GM12891 (cell line): ENCODE measurements at regions not wholly inside any gene's neighbourhood (a gene's known extent, or its start where the extent isn't known, plus 50 kb on each side); places are given as distances from the start of the nearest gene placed in this dataset.

Experiments
- DNase-seq: peaks from one replicate; pipeline ENCODE4 v3.0.0; 2011; ENCODE audit warnings: low spot score; ENCODE audit not compliant: insufficient read length
- FAIRE-seq: peaks from 2 replicates; lab custom pipeline; 2011; peaks lifted over from hg19 to GRCh38; lab: Jason Lieb, UNC
- PAX5 ChIP-seq: IDR thresholded peaks from 2 replicates; pipeline ENCODE4 v1.6.1; 2011; ENCODE audit warnings: low read length, moderate library complexity, mild to moderate bottlenecking; ENCODE audit not compliant: insufficient read depth, severe bottlenecking
- POLR2A ChIP-seq: IDR thresholded peaks from 2 replicates; pipeline ENCODE4 v1.6.1; 2011; ENCODE audit warnings: low read depth, low read length, control low read depth
- POLR2AphosphoS5 ChIP-seq: IDR thresholded peaks from 2 replicates; pipeline ENCODE4 v1.6.1; 2011; ENCODE audit warnings: low read depth, low read length, control low read depth
- POU2F2 ChIP-seq: IDR thresholded peaks from 2 replicates; pipeline ENCODE4 v1.6.1; 2011; ENCODE audit warnings: low read depth, mild to moderate bottlenecking, control low read depth, low read length, moderate library complexity
- SPI1 ChIP-seq: IDR thresholded peaks from 2 replicates; pipeline ENCODE4 v1.6.1; 2011; ENCODE audit warnings: low read depth, low read length, control low read depth
- TAF1 ChIP-seq: IDR thresholded peaks from 2 replicates; pipeline ENCODE4 v1.6.1; 2011; ENCODE audit warnings: low read depth, low read length, control low read depth

DNA sequence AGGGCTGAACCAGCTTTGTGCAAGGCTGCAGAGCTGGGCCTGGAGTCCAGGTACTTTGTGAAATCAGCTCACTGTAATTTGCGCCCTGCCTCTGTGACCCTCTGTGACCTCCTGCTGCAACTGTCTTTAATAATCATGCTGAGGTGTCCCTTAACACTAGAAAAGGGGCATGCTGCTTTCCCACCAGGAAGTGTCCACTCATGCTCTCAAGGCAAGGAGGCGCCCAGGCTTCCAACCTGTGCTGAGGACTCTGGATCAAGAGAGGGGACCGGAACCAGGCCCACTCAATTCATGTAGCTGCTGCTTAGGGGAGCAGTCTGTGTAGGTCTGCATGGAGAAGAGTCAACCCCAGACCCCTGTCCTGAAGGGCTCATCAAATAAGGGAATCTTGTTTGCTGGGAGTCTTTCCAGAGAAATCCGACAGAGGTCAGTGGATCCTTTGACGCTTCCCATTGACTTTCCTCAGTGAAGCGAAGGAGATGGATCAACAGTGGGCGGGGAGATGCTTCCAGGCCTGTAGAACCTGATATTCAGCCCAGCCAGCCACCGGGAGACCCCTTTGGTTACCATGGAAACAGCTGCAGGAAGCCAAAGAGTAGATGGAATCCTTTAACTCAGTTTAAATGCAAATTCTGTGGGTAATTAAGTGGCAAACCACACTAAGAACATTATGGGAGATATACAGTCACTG is 945.9 kb downstream of the GRID1 start:
- FAIRE-seq, result no peak
- no peak for DNase-seq
- TF ChIP-seq SPI1 (no peak), POLR2A (no peak), POLR2AphosphoS5 (no peak), PAX5 (no peak), POU2F2 (no peak), TAF1 (no peak)

DNA sequence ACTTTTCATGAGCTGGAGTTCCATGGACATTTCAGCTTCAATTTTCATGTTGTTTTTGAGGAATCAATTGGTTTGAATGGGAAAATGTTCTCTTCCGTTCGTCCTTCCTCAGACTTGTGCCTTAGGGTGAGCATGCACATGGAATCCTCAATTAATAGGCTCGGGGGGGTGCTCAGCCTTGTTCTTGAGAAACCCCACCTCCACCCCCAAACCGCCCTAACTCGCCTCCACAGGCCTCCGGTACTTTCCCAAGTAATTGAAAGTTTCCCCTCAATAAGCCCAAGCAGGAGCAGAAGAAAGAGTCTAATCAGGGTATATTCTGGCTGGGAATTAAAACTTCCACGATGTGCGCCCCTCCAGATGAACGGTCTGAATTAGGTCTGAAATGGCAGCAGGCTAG is 945.2 kb downstream of the GRID1 start:
- no peak for DNase-seq
- TF ChIP-seq TAF1 (no peak), POLR2AphosphoS5 (no peak), PAX5 (no peak), POU2F2 (no peak), POLR2A (no peak), SPI1 (no peak)
- no peak for FAIRE-seq

DNA sequence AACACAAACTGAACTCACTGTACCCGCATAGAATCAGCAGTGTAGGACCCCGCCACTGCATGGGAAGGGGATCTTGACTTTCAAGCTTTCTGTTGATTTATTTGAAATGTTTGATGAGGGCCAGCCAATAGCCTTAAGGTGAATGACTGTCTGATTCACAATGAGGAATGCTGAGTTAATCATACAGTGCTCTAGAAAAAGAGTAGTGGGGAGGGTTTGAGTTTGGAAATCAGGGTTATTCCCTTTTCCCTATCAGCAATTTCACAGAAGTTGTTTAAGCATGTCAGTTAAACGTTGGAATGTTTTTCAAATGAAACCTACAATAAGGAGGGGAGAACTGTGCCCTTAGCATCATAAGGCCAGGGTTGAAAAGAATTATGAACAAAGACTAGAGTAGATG is 937.5 kb downstream of the GRID1 start:
- TF ChIP-seq PAX5 (no peak), POLR2AphosphoS5 (no peak), POLR2A (no peak), POU2F2 (no peak), TAF1 (no peak), SPI1 (no peak)
- DNase-seq (no peak), FAIRE-seq (no peak)

DNA sequence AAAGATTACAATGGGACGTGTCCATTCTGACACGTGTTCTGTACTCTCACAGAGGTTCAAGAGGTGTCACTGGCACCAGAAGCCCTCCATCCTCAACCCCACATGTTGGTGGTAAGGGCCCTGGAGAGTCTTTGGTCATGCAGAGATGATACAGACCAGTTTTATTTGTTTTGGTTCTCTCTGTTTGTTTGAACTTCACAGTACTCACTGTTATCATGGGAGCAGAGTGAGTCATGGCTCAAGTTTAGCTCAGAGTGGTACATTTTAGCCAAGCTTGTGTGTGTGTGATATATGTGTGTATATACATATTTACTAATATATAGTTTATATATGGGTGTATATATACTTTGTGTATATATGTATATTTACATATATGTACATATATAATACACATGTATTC is 935.6 kb downstream of the GRID1 start:
- TF ChIP-seq SPI1 (no peak), PAX5 (no peak), POLR2AphosphoS5 (no peak), TAF1 (no peak), POU2F2 (no peak), POLR2A (no peak)
- no peak for FAIRE-seq
- DNase-seq, result no peak

DNA sequence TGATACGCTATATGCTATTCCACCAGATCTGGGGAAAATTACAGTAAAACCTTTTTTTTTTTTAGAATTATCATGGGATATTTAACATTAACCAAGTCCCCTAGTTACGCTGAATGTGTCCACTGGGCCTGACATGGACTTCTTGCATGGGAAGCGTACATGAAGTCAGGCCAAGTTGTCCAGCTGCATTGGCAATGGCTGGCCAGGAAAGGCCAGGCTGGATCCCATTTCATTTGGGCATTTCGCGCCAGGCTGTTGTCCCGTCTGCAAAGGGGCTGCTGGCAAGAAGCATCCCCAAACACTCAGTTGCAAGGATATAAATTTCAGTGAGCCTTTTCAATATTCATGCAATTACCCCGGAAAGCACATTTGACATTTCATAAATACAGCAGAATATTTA is 933.3 kb downstream of the GRID1 start:
- DNase-seq, result no peak
- no peak for FAIRE-seq
- TF ChIP-seq POU2F2 (no peak), POLR2AphosphoS5 (no peak), PAX5 (no peak)

DNA sequence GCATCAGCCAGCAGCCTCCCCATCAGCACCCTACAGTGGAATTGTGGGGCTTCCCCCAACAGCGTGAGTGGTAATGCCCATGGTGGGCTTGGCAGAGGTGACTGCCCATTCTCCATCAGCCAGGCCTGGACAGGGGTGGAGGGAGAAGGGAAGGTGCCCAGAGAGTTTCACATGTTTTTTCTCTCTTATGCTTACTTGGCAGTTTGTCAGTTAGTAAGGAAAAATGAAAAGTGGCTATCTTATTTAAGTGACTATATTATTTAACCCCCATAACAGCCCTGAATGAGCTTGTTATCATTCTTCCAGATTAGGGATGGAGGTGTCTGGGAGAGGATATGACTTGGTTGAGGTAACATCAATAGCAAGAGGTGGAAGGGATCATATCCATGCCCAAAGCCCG is 921.7 kb downstream of the GRID1 start:
- DNase-seq (no peak), FAIRE-seq (no peak)
- TF ChIP-seq SPI1 (no peak), POU2F2 (no peak)

DNA sequence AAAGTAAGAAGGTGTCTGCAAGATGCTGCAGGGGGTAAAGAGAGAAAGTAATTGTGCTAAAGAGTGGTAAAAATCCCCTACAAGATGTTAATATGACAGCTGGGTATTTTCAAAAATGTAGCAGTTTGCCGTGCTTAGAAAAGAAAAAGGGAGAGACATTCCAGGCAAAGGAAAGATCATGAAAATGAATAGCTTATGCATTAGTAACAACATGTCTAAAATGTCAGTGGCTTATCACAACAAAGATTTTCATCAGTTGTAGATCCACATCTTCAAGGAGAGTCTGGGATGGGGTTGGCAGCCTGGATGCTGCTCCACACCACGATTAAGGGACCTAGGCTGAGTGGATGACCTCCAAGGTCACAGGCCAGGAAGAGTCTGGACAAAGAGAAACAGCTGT is 920.9 kb downstream of the GRID1 start:
- TF ChIP-seq POLR2A (no peak), PAX5 (no peak), POU2F2 (no peak), SPI1 (no peak), TAF1 (no peak), POLR2AphosphoS5 (no peak)
- no peak for FAIRE-seq
- DNase-seq, result no peak

DNA sequence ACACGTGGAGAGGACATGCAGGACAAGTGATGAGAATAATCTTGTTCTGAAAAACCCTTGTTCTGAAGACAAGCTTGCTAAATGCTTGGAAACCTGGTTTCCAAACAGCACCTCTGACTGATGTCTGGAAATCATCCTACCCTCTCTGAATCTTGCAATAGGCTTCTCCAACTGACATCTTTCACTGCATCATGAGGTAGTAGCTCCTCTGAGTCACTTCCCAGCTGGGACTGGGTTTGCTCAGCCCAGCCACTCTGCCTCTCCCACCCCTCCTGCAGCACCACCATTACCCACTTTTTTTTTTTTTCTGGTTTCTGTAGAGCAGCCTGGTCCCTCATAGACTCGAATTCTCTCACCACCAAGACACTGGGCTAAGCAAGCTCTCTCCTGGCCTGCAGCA is 919.8 kb downstream of the GRID1 start:
- no peak for TF ChIP-seq POU2F2
- no peak for TF ChIP-seq SPI1
- no peak for TF ChIP-seq TAF1
- TF ChIP-seq PAX5, result no peak
- TF ChIP-seq POLR2AphosphoS5, result no peak
- FAIRE-seq (no peak), DNase-seq (no peak)

DNA sequence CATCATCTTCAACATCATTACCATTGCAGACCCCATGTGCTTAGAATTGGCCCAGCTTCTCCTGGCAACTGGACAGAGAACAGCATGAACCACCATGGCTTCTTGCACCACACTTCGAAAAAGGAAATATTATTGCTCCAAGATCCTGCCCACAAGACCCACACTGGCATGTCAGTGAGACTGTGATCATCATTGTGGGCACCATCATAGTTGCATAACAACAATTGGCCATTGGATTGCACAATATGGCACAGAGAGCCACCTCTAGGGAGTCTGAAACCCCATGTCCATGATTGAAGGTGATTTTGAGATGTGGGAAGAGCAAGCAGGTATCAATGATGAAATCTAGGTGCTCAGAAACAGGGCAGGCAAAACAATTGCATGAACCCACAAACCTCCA is 918.9 kb downstream of the GRID1 start:
- DNase-seq, result no peak
- FAIRE-seq, result no peak

DNA sequence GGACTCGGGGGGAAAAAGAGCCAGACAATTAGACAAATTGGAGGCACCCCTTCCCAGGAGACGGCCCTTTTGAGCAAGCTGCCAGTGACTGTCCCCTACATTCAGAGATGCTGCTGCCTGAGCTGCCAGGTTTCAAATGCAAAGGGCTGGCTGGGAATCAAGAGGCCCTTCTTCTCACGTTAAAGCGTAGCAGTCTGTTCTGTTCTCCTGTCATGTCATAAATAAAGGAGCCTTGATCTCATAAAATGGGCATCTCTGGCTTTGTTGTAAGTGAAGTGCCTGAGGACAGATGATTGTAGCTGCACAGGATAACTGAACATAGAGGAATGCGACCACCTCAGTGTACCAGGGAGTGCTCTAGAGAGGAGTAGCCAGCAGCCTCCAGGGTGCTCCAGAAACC is 917.9 kb downstream of the GRID1 start:
- TF ChIP-seq TAF1 (no peak), POU2F2 (no peak), POLR2A (no peak), POLR2AphosphoS5 (no peak), PAX5 (no peak), SPI1 (no peak)
- FAIRE-seq (no peak), DNase-seq (no peak)

More for the DNA sequence above, 918.9 kb downstream of the GRID1 start:
- TF ChIP-seq SPI1, result no peak
- no peak for TF ChIP-seq POLR2A
- no peak for TF ChIP-seq PAX5
- no peak for TF ChIP-seq POLR2AphosphoS5
- no peak for TF ChIP-seq POU2F2
- TF ChIP-seq TAF1, result no peak
